ENCODE measurements at regions not wholly inside any gene's neighbourhood (a gene's known extent, or its start where the extent isn't known, plus 50 kb on each side); places are given as distances from the start of the nearest gene placed in this dataset.

DNA sequence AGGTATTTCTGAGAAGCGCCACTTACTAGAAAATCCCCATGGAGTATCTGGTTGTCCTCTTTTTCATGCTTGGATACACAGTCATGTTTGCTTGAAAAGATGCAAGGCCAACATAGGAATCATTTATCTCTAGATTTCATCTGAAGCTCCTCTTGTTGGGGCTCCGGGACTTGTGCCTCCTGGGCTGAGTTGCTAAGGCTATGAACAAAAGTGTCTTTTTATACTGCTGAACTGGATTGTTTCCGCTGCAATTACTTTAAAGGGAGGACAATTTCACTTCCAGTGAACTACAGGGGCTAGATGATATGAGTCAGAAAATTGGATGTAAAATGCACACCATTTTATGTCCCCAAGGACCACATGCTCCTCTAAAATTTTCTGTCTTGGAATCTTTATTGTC, 114.1 kb downstream of the TNFSF13B start:
- Histone ChIP-seq H3K36me3 (no peaks in the 10 kb centered on the region), H3K27ac (no peak overlapping the region), H3K4me3 (no peak overlapping the region), H3K27me3 (no peaks in the 10 kb centered on the region), H3K4me1 (no peaks in the 10 kb centered on the region), H3K9ac (ENCODE audit: low read depth in 2 of 2, low read length in 2 of 2) (no peak overlapping the region), H3K9me3 (no peaks in the 10 kb centered on the region)
- DNase-seq = no peak
- intact Hi-C loops (cut with DNase I) = no loop called here
- TF ChIP-seq, protein P1, sequence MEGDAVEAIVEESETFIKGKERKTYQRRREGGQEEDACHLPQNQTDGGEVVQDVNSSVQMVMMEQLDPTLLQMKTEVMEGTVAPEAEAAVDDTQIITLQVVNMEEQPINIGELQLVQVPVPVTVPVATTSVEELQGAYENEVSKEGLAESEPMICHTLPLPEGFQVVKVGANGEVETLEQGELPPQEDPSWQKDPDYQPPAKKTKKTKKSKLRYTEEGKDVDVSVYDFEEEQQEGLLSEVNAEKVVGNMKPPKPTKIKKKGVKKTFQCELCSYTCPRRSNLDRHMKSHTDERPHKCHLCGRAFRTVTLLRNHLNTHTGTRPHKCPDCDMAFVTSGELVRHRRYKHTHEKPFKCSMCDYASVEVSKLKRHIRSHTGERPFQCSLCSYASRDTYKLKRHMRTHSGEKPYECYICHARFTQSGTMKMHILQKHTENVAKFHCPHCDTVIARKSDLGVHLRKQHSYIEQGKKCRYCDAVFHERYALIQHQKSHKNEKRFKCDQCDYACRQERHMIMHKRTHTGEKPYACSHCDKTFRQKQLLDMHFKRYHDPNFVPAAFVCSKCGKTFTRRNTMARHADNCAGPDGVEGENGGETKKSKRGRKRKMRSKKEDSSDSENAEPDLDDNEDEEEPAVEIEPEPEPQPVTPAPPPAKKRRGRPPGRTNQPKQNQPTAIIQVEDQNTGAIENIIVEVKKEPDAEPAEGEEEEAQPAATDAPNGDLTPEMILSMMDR (IDR thresholded peaks at IDR 0.05) = no peak

DNA sequence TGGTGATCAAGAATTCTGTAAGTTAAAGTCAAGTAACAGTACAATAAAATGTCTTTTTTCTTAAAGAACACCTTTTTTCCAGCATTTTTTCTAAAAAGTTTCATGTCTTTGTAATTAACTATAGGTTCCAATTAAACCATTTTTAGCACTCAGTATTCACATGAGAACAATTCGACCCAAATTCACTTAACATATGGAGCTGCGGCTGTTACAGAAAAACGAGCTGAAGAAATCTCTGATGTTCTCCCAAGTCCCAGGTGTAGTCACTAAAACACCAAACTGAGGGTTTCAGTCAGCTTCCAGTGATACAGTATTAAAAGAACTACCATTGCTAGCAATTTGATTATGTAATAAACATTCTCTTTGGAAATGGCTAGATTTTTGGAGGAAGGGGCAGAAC, 117.6 kb downstream of the TNFSF13B start:
- no peaks in the 10 kb centered on the region for H3K9me3 ChIP-seq
- TF ChIP-seq, protein P1 (IDR thresholded peaks at IDR 0.05) = no peak
- H3K36me3 ChIP-seq = no peaks in the 10 kb centered on the region
- intact Hi-C loops (cut with DNase I) = no loop called here
- no peaks in the 10 kb centered on the region for H3K27me3 ChIP-seq
- H3K4me1 ChIP-seq = no peaks in the 10 kb centered on the region
- H3K9ac ChIP-seq (ENCODE audit: low read depth in 2 of 2, low read length in 2 of 2) = no peak overlapping the region
- no peak overlapping the region for H3K4me3 ChIP-seq
- no peak for DNase-seq
- H3K27ac ChIP-seq = no peak overlapping the region

DNA sequence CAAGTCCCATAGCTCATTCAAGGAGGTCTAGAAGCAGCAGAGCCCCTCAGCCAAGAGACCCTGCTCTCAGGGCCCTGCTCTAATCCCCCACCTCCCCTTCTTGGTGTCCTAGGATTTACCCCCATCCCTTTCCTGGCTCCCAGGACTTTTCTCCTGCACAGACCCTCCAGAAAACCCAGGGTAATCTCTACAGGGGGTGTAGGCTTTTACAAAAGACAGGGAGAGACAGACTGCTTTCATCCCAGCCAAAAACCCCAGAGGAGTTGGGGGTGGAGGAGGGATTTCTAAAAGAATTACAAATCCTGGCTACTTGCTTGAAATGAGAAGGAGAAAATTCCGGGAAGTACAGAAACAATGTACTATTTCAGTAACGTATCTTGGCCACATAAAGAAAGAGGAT, 133.3 kb downstream of the TNFSF13B start:
- Histone ChIP-seq H3K4me1 (no peaks in the 10 kb centered on the region), H3K27ac (no peak overlapping the region), H3K36me3 (no peaks in the 10 kb centered on the region), H3K9ac (ENCODE audit: low read depth in 2 of 2, low read length in 2 of 2) (no peak overlapping the region), H3K27me3 (no peaks in the 10 kb centered on the region), H3K4me3 (no peak overlapping the region), H3K9me3 (no peaks in the 10 kb centered on the region)
- intact Hi-C loops (cut with DNase I) = no loop called here
- DNase-seq = no peak
- TF ChIP-seq, protein P1 (IDR thresholded peaks at IDR 0.05) = no peak

DNA sequence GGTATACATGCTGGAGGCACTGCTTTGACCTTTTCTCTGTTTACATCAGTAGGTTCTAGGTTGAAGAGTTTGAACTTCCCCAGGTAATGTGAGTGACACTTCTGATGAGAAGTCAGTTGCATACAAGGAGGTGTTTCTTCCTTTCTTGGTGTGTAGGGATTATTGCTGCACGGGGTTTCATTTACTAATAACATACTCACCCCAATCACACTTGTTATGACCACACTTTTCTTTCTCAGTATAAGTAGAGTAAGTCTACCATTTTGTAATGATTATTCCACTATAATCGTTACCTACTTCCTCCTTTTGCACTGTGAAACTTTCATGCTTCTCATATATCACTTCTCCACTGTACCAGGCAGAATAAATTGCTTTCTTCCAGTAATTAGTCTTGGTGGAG, 138.0 kb downstream of the TNFSF13B start:
- no peaks in the 10 kb centered on the region for H3K36me3 ChIP-seq
- H3K4me3 ChIP-seq = no peak overlapping the region
- no peak for DNase-seq
- no peak overlapping the region for H3K27ac ChIP-seq
- H3K27me3 ChIP-seq = no peaks in the 10 kb centered on the region
- no peaks in the 10 kb centered on the region for H3K4me1 ChIP-seq
- no peak overlapping the region for H3K9ac ChIP-seq (ENCODE audit: low read depth in 2 of 2, low read length in 2 of 2)
- intact Hi-C loops (cut with DNase I) = no loop called here
- H3K9me3 ChIP-seq = no peaks in the 10 kb centered on the region
- TF ChIP-seq, protein P1 (IDR thresholded peaks at IDR 0.05) = no peak

DNA sequence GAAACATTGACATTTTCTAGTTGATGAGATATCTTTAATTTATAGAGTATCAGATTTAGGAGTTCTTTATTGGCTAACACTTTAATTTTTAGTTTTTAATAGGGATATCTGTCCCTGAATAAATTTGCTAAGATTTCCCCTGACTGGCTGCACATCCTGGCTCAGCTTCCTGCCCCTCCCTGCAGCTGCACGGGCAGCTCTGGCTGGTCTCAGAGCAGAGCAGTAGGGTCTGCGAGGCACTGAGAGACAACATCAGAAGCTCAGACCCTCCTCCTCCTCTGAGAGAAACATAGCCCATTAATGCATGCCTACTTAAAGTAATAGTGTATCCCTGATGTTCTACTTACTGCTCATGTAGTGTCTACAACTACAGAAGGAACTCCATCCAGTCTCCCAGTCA, 139.2 kb downstream of the TNFSF13B start:
- H3K9ac ChIP-seq (ENCODE audit: low read depth in 2 of 2, low read length in 2 of 2) = no peak overlapping the region
- H3K9me3 ChIP-seq = no peaks in the 10 kb centered on the region
- H3K36me3 ChIP-seq = no peaks in the 10 kb centered on the region
- no peak for DNase-seq
- intact Hi-C loops (cut with DNase I) = no loop called here
- H3K27ac ChIP-seq = no peak overlapping the region
- no peaks in the 10 kb centered on the region for H3K4me1 ChIP-seq
- H3K27me3 ChIP-seq = no peaks in the 10 kb centered on the region
- TF ChIP-seq, protein P1 (IDR thresholded peaks at IDR 0.05) = no peak
- H3K4me3 ChIP-seq = no peak overlapping the region

DNA sequence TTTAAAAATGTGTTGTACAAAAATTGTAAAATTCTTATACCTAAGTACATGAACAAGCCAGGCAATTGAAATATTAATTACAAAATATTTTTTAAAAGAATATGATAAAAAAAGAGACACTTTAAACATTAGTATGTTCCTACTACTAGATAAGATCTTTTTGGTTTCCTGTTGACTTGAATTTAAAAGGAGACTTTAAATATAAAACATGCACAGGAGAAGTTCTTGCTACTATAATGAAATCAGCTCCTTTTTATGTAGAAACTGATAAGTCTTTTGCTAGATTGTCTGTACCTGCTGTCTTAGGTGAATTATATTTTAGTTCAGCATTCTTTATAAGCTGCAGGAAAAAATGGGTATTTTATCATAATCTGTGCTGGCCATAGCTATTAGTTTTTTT, 140.2 kb downstream of the TNFSF13B start:
- Histone ChIP-seq H3K27me3 (no peaks in the 10 kb centered on the region), H3K27ac (no peak overlapping the region), H3K36me3 (no peaks in the 10 kb centered on the region), H3K9ac (ENCODE audit: low read depth in 2 of 2, low read length in 2 of 2) (no peak overlapping the region), H3K4me3 (no peak overlapping the region), H3K9me3 (no peaks in the 10 kb centered on the region), H3K4me1 (no peaks in the 10 kb centered on the region)
- TF ChIP-seq, protein P1 (IDR thresholded peaks at IDR 0.05) = no peak
- no peak for DNase-seq
- intact Hi-C loops (cut with DNase I) = no loop called here

All from colonic mucosa (tissue), 4 donors.